ENCODE measurements at regions not wholly inside any gene's neighbourhood (a gene's known extent, or its start where the extent isn't known, plus 50 kb on each side); places are given as distances from the start of the nearest gene placed in this dataset.
"Not testable (repeated sequence)": the region's sequence is repeated elsewhere in the genome, so short reads cannot be mapped to it uniquely, and the experiment has no call there.

- H3K4me3 Mint-ChIP-seq (ENCODE audit: unreplicated experiment); H3K36me3 Mint-ChIP-seq (ENCODE audit: unreplicated experiment); H3K27me3 Mint-ChIP-seq (ENCODE audit: unreplicated experiment); H3K9me3 Mint-ChIP-seq (ENCODE audit: unreplicated experiment); DNase-seq (ENCODE audit: extremely low spot score, unreplicated experiment); H3K4me1 Mint-ChIP-seq (ENCODE audit: unreplicated experiment); H3K27ac Mint-ChIP-seq (ENCODE audit: unreplicated experiment): not testable (repeated sequence)
Measured at GRCh38 chr2:187610450-187610849, 56.2 kb upstream of the TFPI start.

DNA sequence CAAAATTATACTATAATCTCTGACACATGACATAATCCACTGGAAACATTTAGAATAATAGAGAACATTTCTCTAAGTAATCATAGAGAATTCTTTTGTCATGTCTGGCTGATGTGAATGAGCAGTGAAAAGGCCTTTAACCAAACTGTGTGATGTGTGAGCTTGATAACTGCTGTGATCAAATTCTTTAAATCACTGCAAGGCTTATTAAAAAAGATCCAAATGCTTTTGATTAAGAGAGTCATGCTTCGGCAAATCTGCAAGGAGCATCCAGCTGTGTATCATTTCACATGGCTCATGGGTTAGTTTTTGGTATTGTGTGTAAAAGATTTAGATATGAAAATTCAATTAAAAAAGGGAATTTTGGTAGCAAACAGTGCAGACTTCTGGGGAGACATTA, 58.6 kb upstream of the TFPI start:
- peaks cover 8% of the 10 kb centered on the region for H3K4me1 Mint-ChIP-seq (ENCODE audit: unreplicated experiment)
- TF ChIP-seq, protein P1, sequence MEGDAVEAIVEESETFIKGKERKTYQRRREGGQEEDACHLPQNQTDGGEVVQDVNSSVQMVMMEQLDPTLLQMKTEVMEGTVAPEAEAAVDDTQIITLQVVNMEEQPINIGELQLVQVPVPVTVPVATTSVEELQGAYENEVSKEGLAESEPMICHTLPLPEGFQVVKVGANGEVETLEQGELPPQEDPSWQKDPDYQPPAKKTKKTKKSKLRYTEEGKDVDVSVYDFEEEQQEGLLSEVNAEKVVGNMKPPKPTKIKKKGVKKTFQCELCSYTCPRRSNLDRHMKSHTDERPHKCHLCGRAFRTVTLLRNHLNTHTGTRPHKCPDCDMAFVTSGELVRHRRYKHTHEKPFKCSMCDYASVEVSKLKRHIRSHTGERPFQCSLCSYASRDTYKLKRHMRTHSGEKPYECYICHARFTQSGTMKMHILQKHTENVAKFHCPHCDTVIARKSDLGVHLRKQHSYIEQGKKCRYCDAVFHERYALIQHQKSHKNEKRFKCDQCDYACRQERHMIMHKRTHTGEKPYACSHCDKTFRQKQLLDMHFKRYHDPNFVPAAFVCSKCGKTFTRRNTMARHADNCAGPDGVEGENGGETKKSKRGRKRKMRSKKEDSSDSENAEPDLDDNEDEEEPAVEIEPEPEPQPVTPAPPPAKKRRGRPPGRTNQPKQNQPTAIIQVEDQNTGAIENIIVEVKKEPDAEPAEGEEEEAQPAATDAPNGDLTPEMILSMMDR (IDR thresholded peaks at IDR 0.05), result no peak
- DNase-seq (ENCODE audit: extremely low spot score, unreplicated experiment), result no peak
- H3K9me3 Mint-ChIP-seq (ENCODE audit: unreplicated experiment), result no peaks in the 10 kb centered on the region
- H3K36me3 Mint-ChIP-seq (ENCODE audit: unreplicated experiment), result no peaks in the 10 kb centered on the region
- no peak overlapping the region for H3K27ac Mint-ChIP-seq (ENCODE audit: unreplicated experiment)
- no peak overlapping the region for H3K4me3 Mint-ChIP-seq (ENCODE audit: unreplicated experiment)
- H3K27me3 Mint-ChIP-seq (ENCODE audit: unreplicated experiment), result no peaks in the 10 kb centered on the region

DNA sequence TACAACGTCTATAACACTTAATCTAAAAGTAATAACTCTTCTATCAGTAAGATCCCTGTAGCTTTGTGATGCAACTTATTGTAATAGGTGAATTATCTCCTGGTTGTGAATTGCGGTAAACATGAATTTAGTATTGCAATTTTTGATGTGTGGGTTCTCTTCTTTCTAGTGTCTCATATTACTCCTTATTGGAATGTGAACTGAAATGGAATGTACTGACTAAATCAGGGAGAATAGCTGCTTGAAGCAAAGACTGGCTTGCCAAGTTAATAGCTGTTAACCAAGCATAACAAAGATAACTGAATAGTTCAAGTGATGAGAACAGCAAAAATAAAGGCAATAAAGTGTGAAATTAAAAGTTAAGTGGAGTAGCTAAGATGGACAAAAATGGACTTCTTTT, 60.5 kb upstream of the TFPI start:
- no peaks in the 10 kb centered on the region for H3K27me3 Mint-ChIP-seq (ENCODE audit: unreplicated experiment)
- no peaks in the 10 kb centered on the region for H3K9me3 Mint-ChIP-seq (ENCODE audit: unreplicated experiment)
- TF ChIP-seq, protein P1 (IDR thresholded peaks at IDR 0.05), result no peak
- H3K27ac Mint-ChIP-seq (ENCODE audit: unreplicated experiment), result no peak overlapping the region
- no peak overlapping the region for H3K4me3 Mint-ChIP-seq (ENCODE audit: unreplicated experiment)
- peaks cover 13% of the 10 kb centered on the region for H3K4me1 Mint-ChIP-seq (ENCODE audit: unreplicated experiment)
- no peaks in the 10 kb centered on the region for H3K36me3 Mint-ChIP-seq (ENCODE audit: unreplicated experiment)
- DNase-seq (ENCODE audit: extremely low spot score, unreplicated experiment), result no peak

GRCh38 chr2:187615364-187615763, 61.1 kb upstream of the TFPI start:
- Mint-ChIP-seq H3K27me3 (ENCODE audit: unreplicated experiment) (no peaks in the 10 kb centered on the region), H3K9me3 (ENCODE audit: unreplicated experiment) (no peaks in the 10 kb centered on the region), H3K4me1 (ENCODE audit: unreplicated experiment) (peaks cover 13% of the 10 kb centered on the region), H3K4me3 (ENCODE audit: unreplicated experiment) (no peak overlapping the region), H3K36me3 (ENCODE audit: unreplicated experiment) (no peaks in the 10 kb centered on the region), H3K27ac (ENCODE audit: unreplicated experiment) (no peak overlapping the region)
- no peak for DNase-seq (ENCODE audit: extremely low spot score, unreplicated experiment)
- TF ChIP-seq, protein P1 (IDR thresholded peaks at IDR 0.05), result no peak

DNA sequence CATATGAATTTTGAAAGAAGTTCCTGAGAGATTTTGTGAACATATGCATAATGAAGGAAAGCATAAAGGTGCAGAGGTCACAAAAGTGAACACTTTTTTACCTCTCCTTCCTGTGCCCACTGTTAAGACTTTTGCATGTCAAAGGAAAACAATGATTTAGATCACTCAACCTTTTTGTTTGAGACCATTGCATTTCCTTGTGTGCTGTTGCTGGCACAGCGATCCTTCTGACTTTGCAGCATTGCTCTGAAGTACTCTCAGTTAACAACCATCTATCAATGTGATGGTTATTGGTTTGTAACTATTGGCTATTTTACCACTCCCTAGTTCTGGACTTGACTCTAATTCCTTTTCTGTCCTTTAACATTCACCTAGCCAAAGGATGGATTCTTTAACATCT, 61.7 kb upstream of the TFPI start:
- Mint-ChIP-seq H3K9me3 (ENCODE audit: unreplicated experiment) (no peaks in the 10 kb centered on the region), H3K4me1 (ENCODE audit: unreplicated experiment) (peaks cover 13% of the 10 kb centered on the region), H3K4me3 (ENCODE audit: unreplicated experiment) (no peak overlapping the region), H3K27ac (ENCODE audit: unreplicated experiment) (no peak overlapping the region), H3K27me3 (ENCODE audit: unreplicated experiment) (no peaks in the 10 kb centered on the region), H3K36me3 (ENCODE audit: unreplicated experiment) (no peaks in the 10 kb centered on the region)
- TF ChIP-seq, protein P1 (IDR thresholded peaks at IDR 0.05), result no peak
- no peak for DNase-seq (ENCODE audit: extremely low spot score, unreplicated experiment)

GRCh38 chr2:187617120-187617519, 62.9 kb upstream of the TFPI start:
- no peaks in the 10 kb centered on the region for H3K9me3 Mint-ChIP-seq (ENCODE audit: unreplicated experiment)
- H3K4me1 Mint-ChIP-seq (ENCODE audit: unreplicated experiment), result peaks cover 13% of the 10 kb centered on the region
- no peaks in the 10 kb centered on the region for H3K27me3 Mint-ChIP-seq (ENCODE audit: unreplicated experiment)
- no peak for DNase-seq (ENCODE audit: extremely low spot score, unreplicated experiment)
- TF ChIP-seq, protein P1 (IDR thresholded peaks at IDR 0.05), result no peak
- H3K4me3 Mint-ChIP-seq (ENCODE audit: unreplicated experiment), result no peak overlapping the region
- no peaks in the 10 kb centered on the region for H3K36me3 Mint-ChIP-seq (ENCODE audit: unreplicated experiment)
- no peak overlapping the region for H3K27ac Mint-ChIP-seq (ENCODE audit: unreplicated experiment)
